Glutamatergic neuron (in vitro differentiated cells): ENCODE measurements at regions not wholly inside any gene's neighbourhood (a gene's known extent, or its start where the extent isn't known, plus 50 kb on each side); places are given as distances from the start of the nearest gene placed in this dataset.
A peak's percentile ranks its signal among the peaks of the same experiment; 100 is the strongest.

ENCODE experiments used
- DNase-seq: peaks from one replicate; pipeline ENCODE4 v3.0.0; 2022
- H3K27ac Mint-ChIP-seq: one replicate; pipeline ENCODE4 v1.8.0; 2020; ENCODE audit warnings: mild to moderate bottlenecking, mixed read lengths, inconsistent platforms; ENCODE audit not compliant: unreplicated experiment
- H3K27me3 Mint-ChIP-seq: one replicate; pipeline ENCODE4 v1.8.0; 2020; ENCODE audit warnings: mild to moderate bottlenecking, moderate library complexity, mixed read lengths, inconsistent platforms; ENCODE audit not compliant: unreplicated experiment
- H3K36me3 Mint-ChIP-seq: one replicate; pipeline ENCODE4 v1.8.0; 2020; ENCODE audit warnings: mild to moderate bottlenecking, mixed read lengths, inconsistent platforms; ENCODE audit not compliant: unreplicated experiment
- H3K4me1 Mint-ChIP-seq: one replicate; pipeline ENCODE4 v1.8.0; 2020; ENCODE audit warnings: mild to moderate bottlenecking, low read depth, mixed read lengths, inconsistent platforms; ENCODE audit not compliant: unreplicated experiment
- H3K4me3 Mint-ChIP-seq: one replicate; pipeline ENCODE4 v1.8.0; 2020; ENCODE audit warnings: mild to moderate bottlenecking, mixed read lengths, inconsistent platforms; ENCODE audit not compliant: unreplicated experiment
- H3K9me3 Mint-ChIP-seq: one replicate; pipeline ENCODE4 v1.8.0; 2020; ENCODE audit warnings: mild to moderate bottlenecking, moderate library complexity, mixed read lengths, inconsistent platforms; ENCODE audit not compliant: unreplicated experiment
- CTCF ChIP-seq: fragments of 200-600 bp; sonication (generic); IDR thresholded peaks from one replicate; pipeline ENCODE4 v1.5.0; 2021; ENCODE audit not compliant: partially characterized antibody, unreplicated experiment

DNA sequence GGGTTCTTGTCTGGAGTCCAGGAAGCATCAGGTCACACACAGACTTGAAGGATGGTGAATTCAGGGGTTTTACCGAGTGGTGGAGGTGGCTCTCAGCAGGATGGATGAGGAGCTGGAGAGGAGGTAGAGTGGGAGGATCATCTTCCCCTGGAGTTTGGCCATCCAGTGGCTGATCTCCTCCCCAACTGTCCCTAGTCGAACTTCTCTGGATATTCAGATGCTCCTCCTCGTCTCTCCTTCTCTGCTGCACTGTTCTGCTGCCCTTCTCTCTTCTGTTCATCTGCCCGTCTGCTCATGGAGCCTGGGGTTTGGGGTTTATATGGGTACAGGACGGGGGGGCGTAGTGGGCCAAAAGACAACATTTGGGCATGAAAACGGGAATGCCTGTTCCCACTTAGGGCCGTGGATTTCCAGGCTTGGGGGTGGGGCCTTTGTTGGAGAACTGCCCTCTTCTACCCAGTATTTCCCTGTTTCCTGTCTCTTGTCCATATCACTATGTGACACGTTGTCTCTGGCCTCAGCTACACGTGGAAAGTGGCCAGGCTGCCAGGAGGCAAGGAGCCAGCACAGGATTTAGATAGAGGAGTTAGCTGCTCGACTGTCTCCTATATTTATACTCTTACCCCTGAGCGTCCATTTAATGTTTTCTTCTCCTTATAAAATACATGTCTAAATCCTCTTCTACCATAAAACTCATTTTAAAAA, 76.7 kb downstream of the SIPA1L2 start:
- no peak for DNase-seq
- no peak overlapping the region for H3K27ac Mint-ChIP-seq
- H3K9me3 Mint-ChIP-seq = peaks cover 6% of the 10 kb centered on the region
- H3K27me3 Mint-ChIP-seq = peaks cover 9% of the 10 kb centered on the region
- no peak for TF ChIP-seq CTCF
- no peaks in the 10 kb centered on the region for H3K36me3 Mint-ChIP-seq
- H3K4me3 Mint-ChIP-seq = no peak overlapping the region
- H3K4me1 Mint-ChIP-seq = peaks cover 67% of the 10 kb centered on the region

DNA sequence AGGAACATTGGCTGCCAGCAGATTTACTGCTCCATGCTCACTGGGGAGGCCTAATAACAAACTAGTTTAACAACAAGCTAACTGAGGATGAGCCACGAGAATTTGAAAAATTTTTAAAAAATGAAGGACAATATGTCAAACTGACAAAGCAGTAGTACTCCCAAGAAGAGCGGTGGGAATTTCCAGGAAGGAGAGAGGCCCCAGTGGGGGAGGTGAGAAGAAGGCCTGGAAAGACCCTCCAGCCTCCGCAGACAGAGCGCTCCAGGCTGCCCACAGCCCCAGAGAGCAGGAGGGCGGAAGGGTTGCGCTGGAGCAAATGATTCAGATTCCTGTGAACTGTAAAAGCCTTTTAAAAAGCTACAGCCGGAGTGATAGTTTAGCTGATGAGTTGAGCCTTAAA, 78.5 kb downstream of the SIPA1L2 start:
- Mint-ChIP-seq H3K4me3 (peak overlapping the region; percentile 61), H3K4me1 (peaks cover 73% of the 10 kb centered on the region), H3K36me3 (no peaks in the 10 kb centered on the region), H3K27me3 (peaks cover 12% of the 10 kb centered on the region), H3K9me3 (peaks cover 6% of the 10 kb centered on the region), H3K27ac (peak overlapping the region; percentile 98)
- no peak for TF ChIP-seq CTCF
- no peak for DNase-seq

DNA sequence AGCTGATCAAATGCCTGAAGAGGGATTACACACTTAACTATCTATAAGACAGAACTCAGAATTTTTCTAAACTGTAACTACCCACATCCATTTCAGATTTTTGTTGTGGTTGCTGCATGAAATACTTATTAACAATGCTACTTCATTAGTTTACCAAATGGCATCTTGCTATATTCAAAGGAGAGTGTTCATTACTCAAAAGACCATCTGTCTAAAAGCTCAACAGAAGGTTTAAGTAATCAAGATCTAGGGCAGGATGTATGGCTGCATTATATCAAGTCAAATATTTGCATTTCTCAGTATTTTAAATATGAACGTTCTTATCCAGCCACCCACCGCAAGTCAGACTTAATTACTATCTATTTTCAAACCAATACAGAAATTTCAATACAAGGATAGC, 79.9 kb downstream of the SIPA1L2 start:
- Mint-ChIP-seq H3K4me1 (peaks cover 71% of the 10 kb centered on the region), H3K27me3 (peaks cover 12% of the 10 kb centered on the region), H3K27ac (peak overlapping the region; percentile 98), H3K4me3 (peak overlapping the region; percentile 82), H3K36me3 (no peaks in the 10 kb centered on the region), H3K9me3 (peaks cover 6% of the 10 kb centered on the region)
- DNase-seq = no peak
- TF ChIP-seq CTCF = no peak

DNA sequence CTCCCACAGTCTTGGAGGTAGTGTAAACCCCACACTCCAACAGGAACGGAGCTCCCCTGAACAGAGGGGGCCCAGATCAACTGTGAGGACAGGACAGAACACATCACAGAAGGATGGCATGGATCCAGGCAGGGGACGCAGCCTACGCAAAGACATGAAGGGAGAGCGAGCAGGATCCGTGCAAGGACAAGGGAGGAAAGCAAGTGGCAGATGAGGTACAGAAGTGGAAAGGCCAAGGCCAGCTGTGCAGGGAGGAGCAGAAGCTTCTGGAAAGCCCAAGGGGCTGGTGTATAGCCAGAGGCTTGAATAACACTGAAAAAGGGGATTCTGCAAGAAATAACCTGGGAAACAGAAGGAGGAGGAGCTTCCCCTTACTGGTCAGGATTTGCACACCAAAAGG, 81.2 kb downstream of the SIPA1L2 start:
- peak overlapping the region; percentile 98 for H3K27ac Mint-ChIP-seq
- H3K9me3 Mint-ChIP-seq = peaks cover 6% of the 10 kb centered on the region
- H3K4me1 Mint-ChIP-seq = peaks cover 65% of the 10 kb centered on the region
- H3K36me3 Mint-ChIP-seq = no peaks in the 10 kb centered on the region
- H3K4me3 Mint-ChIP-seq = peak overlapping the region; percentile 82
- TF ChIP-seq CTCF = no peak
- peak; percentile 68 for DNase-seq
- peaks cover 12% of the 10 kb centered on the region for H3K27me3 Mint-ChIP-seq

- TF ChIP-seq CTCF = no peak
- peak overlapping the region; percentile 82 for H3K4me3 Mint-ChIP-seq
- peaks cover 9% of the 10 kb centered on the region for H3K27me3 Mint-ChIP-seq
- H3K27ac Mint-ChIP-seq = peak overlapping the region; percentile 98
- peaks cover 6% of the 10 kb centered on the region for H3K9me3 Mint-ChIP-seq
- peaks cover 64% of the 10 kb centered on the region for H3K4me1 Mint-ChIP-seq
- no peaks in the 10 kb centered on the region for H3K36me3 Mint-ChIP-seq
- DNase-seq = no peak
Observed at GRCh38 chr1:232547938-232548484, 81.9 kb downstream of the SIPA1L2 start.
